Stimulated activated CD4-positive, alpha-beta T cell treated with anti-CD3 and anti-CD28 coated beads, Interleukin-2, amount 100 ng/mL, for 24 hours (primary cell): ENCODE measurements at regions not wholly inside any gene's neighbourhood (a gene's known extent, or its start where the extent isn't known, plus 50 kb on each side); places are given as distances from the start of the nearest gene placed in this dataset.
A peak's percentile ranks its signal among the peaks of the same experiment; 100 is the strongest.

Experiments
- DNase-seq, 2 donors: peaks; one replicate each; pipeline ENCODE4 v3.0.0-alpha.2; 2020

DNA sequence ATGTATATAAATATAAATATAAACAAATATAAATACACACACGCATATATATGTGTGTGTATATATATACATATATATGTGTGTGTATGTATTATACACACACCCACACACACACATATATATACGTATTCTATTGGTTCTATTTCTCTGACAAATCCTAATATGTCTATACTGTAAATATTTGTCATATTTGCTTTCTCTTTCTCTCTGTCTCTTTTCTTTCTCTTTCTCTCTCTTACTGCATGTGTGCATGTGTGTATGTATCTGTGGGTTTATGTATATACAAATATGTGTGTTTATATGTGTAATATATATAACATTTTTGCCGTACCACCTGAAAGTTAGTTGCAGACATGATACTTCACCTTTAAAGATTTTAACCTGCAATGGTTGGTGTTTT lies 174.2 kb upstream of the PLEKHG7 start:
- no peak for DNase-seq

- no peak for DNase-seq
Observed at GRCh38 chr12:92528097-92528496, 174.7 kb upstream of the PLEKHG7 start.

- DNase-seq = no peak
Observed at GRCh38 chr12:92524489-92524888, 178.3 kb upstream of the PLEKHG7 start.

- DNase-seq = no peak
Observed at GRCh38 chr12:92520511-92520910, 182.3 kb upstream of the PLEKHG7 start.

DNA sequence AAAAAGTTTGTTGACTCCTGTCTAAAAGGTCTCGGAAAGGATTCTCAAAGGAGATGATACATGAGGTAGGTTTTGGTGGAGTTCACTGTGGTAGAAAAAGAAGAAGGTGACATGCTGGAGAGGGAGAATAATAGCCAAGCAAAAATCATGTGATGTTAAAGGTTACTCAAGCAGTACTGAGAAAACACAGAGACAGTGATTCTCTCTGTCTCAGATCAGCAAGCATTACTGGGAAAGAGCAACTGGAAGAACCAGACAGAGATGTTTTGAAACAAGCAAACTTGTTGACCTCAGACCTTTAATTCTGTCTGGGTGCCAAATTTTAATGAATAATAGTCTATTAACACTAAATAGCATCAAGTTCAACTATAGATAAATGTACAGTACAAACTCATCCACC lies 183.5 kb upstream of the PLEKHG7 start:
- DNase-seq = no peak

DNA sequence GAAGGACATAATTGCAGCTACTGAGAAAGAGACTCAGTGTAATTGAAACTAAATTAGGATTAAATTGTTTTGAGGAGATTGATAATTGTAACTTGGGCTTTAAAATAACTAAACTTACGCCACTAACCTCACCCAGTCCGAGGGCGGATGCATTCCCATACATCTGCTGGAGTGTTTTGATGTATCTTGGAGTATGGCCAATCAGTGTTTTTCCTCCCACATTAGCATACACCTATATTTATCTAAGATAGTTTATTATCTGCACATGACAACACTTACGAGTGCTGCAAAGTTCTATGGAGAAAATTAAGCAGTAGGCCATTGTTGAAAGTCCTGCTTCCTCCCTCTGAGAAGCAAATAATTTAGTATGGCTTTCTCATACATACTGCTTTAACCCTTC lies 184.7 kb upstream of the PLEKHG7 start:
- no peak for DNase-seq

DNA sequence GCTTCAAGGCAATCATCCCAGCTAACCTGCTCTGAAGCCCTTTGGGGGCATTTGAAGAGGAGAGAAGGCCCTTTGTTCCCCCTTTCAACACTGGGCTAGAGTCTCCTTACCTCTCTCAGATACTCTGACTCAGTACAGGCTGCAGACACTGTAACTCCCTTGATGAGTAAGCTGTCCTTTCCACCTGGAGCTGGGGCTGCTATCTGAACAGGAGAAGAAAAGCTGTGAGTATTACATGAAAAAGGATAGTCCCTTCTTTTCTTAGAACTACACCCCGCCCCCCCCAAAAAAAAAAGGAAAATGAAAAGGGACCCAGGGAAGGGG lies 186.6 kb upstream of the PLEKHG7 start:
- peak in 1 of 2 donors; percentile 34 for DNase-seq

DNA sequence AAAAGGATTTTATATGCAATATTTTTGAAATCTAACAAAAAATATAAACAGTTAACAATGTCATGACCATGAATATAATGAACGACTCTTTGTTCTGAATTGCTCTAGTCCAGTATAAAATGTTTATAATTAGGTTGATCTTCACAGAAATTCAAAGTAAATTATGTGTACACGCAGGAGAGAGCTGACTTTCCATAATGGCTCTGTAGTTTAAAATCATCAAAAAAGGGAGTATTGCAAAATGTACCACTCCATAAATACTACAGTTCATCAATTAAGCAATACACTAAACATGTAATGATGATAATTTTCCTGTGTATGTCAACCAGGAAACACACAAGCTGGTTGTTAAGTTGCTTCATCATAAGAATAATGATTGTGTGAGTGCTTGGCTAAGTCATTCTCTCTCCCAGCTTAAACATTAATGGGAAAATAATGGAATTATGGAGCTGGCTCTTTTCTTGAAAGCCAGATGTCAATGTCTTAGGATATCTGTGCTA lies 189.5 kb upstream of the PLEKHG7 start:
- no peak for DNase-seq

- DNase-seq = no peak
Observed at GRCh38 chr12:92511786-92512185, 191.0 kb upstream of the PLEKHG7 start.

DNA sequence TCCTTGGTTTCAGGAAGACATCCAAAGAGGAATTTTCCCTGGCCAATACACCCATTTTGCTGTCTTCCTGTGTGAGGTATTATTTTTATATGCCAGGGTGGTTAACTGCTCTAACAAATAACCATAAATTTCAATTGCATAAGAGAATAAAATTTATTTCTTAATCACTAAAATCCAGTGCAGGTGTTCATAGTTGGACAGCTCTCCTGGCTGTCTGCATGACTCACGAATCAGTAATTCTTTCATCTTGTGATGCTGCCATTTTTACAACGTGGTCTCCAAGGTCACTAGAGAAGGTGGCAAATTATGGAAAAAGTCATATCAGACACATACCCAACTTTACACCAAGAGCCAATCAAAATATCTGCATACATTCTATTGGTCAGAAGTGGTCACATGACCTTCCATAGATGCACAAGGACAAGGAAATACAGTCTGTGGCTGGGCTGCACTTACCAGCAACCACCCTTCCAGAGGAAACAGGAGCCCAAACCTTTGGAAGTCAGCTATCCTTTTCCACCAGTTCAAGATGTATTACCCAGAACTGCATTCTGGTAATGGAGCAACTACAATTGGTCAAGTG lies 193.5 kb upstream of the PLEKHG7 start:
- DNase-seq = no peak

GRCh38 chr12:92506891-92507290 lies 195.9 kb upstream of the PLEKHG7 start:
- DNase-seq = no peak

GRCh38 chr12:92506460-92506859 lies 196.3 kb upstream of the PLEKHG7 start:
- DNase-seq = no peak

DNA sequence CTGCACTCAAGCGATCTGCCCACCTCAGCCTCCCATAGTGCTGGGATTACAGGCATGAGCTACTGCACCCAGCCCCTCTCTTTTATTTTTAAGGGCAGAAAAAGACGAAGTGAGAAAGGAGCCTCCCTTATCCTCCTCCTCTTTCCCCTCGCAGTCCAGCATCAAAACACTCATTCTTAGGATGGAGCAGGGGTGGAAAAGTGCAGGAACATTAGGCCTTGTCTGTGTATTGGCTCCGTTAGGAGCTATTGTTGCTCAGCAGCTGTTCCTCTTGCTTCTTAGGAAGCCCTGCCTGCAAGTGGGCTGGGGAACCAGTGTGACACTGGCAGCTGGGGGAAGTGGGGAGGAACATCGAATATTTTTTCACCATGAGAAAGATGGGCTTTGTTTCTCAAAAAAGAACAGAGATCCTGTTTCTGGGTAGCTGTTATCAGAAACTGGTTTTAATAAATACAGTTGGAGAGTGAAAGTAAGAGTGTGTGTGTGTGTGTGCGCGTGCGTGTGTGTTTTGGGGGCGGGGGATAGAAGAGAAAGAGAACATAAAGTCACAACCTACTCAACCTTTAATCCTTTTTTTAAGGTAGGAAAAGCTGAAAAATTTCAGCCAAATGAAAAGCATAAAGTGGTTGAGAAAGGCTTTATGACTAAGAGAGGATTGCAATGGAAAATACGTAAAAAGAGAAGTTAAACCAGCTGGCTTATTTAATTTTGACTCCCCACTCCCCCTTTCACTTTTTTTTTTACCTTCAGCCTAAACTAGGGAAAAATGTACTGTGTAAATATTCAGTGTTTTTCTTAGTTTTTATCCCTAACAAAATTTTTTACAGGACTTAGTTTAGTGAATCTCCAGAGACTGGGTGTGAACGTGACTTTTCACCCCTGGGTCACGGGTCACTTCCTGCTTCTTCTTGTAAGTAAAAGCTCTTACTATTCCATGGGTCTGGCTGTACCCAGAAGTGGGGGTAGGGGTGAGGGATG lies 197.2 kb upstream of the PLEKHG7 start:
- DNase-seq = peak; percentile 65 to 74

- no peak for DNase-seq
Observed at GRCh38 chr12:92504594-92504981, 198.2 kb upstream of the PLEKHG7 start.

DNA sequence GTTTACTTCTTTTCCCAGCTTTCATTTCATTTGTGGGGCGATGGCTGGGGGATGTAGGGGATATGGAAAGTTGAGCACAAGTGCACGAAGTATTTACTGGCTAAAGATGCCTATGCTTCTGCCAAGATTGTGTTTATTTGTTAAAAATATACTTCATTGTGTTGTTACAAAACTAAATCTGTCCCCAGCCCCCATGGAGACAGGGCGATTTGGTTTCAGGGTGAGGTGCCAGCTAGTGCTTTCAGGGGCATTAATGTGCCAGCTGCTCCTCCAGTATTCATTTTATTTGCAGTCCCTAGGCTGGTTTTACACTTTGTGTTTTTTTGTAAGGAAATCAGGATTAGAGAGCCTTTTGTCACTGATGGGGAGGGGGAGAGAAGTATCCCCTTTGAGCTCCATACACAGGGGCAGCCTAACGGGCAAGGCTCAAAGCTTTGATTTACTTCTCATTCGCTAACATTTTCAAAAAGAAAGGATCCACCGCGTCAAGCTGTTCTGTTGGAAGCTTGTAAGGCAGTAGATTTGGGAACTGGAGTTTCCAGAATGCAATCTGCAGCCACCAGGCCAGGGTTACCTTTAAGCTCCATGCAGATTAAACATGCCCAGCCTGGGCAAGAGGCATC lies 198.7 kb upstream of the PLEKHG7 start:
- no peak for DNase-seq

DNA sequence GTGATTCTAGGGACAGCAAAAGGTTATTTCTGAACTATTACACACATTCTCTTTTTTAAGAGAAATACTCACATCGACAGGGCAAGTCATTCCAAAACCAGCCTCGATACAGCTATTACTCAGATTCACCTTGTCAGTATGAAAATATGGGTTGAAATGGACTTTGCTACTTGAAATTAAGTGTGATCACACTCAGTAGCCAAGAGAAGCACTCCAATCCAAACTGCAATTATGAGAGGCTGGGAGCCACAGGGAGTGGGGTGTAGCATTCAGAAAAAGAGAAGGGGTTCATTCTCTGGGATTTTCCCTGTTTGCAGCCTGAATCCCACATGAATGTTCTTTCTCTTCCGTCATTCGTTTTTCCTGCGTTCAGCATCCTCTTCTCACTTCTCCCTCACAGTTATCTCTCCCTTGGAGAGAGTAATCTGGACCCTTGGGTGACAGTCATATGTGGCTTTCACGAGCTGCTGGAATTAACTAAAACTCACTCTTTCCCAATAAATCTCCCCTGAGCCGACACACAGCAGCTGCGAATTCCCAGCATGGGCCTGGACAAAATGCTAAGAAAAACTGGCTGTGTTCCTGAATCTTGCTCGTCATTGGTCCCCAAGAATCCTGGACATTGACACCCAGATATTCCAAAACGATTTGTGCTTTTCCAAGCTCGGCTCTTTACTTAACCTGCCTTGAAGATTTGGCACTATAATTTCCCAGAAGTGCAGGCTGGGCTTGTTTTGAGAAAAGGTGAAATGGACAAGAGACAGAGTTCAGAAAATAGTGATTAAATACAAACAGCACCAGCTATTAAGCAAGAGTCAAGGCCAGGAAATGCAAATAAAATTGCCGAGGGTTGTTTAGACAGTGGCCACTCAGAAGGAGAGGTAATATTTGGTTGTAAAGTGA lies 199.5 kb upstream of the PLEKHG7 start:
- peak in 1 of 2 donors; percentile 30 for DNase-seq

DNA sequence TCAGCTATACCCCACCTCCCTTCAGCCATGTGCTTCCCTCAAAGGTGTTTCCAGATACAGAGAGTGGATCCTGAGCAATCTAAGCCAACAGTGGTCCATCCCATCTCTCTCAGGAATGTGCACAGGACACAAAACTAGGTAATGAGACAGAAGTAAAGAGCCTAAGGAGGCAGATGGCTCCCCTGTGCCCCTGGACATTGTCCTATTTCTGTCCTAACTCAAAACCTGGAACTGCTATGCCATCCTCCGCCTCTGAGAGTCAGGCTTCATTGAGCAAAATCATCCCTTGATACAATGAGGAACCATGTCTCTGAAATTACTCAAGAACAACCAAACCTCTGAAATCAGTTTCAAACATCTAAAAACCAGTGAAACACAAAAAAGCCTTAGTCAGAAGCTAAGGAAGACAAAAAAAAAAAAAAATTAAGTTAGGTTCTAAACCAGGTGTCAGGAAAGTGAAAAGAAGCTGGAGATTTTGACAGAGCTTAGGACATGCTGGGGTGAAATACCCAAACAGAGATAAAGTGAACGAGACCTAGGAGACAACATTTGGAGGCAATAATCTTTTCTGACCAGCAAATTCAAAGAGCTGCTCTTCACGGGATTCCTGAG lies 200.3 kb upstream of the PLEKHG7 start:
- DNase-seq = peak in 1 of 2 donors; percentile 27

DNA sequence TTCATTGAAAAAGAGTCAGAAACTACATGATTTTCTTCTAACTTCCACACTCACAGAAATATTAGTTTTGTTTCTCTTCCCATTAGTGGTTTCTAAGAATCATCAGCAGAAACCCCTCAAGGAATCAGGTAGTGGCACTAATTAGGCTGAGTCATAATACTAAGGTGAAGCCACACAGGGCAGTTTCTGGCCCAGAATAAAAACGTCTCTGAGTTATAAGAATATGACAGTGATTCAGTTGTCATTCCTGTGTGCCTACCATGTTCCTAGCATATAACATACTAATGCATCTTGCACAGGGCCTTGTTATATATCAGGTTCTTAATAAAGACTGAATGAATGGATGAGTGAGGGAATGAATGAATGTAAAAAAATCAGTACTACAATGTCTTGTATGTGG lies 206.0 kb upstream of the PLEKHG7 start:
- DNase-seq = no peak

- DNase-seq = no peak
Observed at GRCh38 chr12:92495108-92495507, 207.7 kb upstream of the PLEKHG7 start.

- DNase-seq = no peak
Observed at GRCh38 chr12:92493816-92494215, 209.0 kb upstream of the PLEKHG7 start.

DNA sequence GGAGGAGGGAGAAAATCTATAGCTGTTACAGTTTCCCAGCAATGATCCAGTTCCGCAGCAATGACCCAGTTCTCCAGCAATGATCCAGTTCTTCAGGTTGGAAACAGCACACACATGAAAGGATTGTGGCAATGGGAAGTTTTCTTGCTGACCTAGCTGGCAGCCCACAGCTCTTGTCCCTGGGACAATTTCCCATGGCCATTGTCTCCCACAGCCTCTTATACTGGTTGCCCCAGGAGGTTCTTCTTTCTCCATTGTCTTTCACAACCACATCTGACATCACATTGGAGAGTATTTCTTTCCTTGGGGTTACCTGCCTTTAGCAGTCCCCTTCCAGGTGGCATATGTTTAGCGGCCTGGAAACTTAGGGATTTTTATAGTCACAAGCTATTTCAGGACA lies 209.8 kb upstream of the PLEKHG7 start:
- DNase-seq = no peak

DNA sequence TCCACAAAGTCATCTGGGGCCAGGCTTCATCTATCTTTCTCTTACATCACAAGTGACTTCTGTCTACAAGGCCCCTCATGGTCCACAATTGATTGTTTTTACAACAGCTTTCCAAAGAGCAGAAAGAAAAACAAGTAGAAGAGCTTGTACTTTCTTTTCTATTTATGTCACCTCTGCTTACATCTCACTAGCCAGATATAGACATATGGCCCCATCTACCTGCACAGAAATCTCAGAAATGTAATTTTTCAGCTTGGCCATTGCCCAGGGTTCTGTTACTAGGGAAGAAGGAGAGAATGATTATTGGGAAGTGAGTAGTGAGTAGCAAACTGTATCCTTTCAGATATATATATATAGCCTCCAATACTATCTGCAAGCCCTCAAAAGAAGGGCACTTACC lies 210.5 kb upstream of the PLEKHG7 start:
- no peak for DNase-seq
